ENCODE measurements at regions not wholly inside any gene's neighbourhood (a gene's known extent, or its start where the extent isn't known, plus 50 kb on each side); places are given as distances from the start of the nearest gene placed in this dataset.

DNA sequence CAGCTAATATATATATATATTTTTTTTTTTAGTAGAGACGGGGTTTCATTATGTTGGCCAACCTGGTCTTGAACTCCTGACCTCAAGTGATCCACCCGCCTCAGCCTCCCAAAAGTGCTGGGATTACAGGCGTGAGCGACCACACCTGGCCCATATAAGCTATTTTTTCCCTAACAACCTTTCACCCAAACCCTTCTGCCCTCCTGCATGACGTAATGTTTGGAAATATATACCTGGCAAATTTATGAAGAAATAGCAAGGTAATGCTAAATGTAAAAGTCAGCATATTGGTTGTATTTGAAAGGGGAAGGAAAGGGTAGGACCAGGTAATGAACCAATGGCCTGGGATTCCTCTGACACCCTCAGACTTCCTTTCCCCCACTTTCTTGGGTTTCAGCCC is 325.5 kb upstream of the ARID1B start:
- no peak overlapping the region for H3K27ac ChIP-seq (ENCODE audit: low read depth, low read length)
- no peaks in the 10 kb centered on the region for H3K9me3 ChIP-seq (ENCODE audit: control insufficient read depth, insufficient read depth, low read depth, low read length)
- no peak overlapping the region for H3K9ac ChIP-seq (ENCODE audit: low read length)
- no peaks in the 10 kb centered on the region; the same call in 1 of the 2 replicates for H3K4me1 ChIP-seq (ENCODE audit: control insufficient read depth, insufficient read depth, low read length)
- no peaks in the 10 kb centered on the region for H3K36me3 ChIP-seq (ENCODE audit: control insufficient read depth, insufficient read depth, low read length)
- H3K27me3 ChIP-seq (ENCODE audit: control insufficient read depth, insufficient read depth, low read length), result no peaks in the 10 kb centered on the region
- no peak overlapping the region for H3K4me3 ChIP-seq (ENCODE audit: low read depth, low read length)

DNA sequence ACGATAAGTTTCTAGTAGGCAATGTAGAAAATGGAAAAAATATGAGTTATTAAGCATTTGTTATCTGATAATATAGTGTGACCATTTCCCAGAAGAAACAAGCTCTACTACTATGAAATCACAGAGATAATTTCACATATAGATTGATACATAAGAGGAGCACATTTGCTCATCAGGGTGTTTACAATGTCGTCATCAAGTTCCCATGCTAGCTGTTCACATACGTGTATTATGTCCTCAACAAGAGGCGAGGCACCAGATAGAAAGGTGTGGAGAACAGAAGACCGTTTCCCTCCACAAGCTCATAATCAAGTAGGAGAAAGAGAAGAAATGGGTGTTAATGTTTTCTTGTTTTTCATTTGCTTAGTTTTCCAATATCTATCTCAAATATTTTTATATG is 326.1 kb upstream of the ARID1B start:
- H3K36me3 ChIP-seq (ENCODE audit: control insufficient read depth, insufficient read depth, low read length), result no peaks in the 10 kb centered on the region
- no peak overlapping the region for H3K27ac ChIP-seq (ENCODE audit: low read depth, low read length)
- H3K9ac ChIP-seq (ENCODE audit: low read length), result no peak overlapping the region
- H3K9me3 ChIP-seq (ENCODE audit: control insufficient read depth, insufficient read depth, low read depth, low read length), result no peaks in the 10 kb centered on the region
- no peak overlapping the region for H3K4me3 ChIP-seq (ENCODE audit: low read depth, low read length)
- H3K4me1 ChIP-seq (ENCODE audit: control insufficient read depth, insufficient read depth, low read length), result no peaks in the 10 kb centered on the region; the same call in 1 of the 2 replicates
- H3K27me3 ChIP-seq (ENCODE audit: control insufficient read depth, insufficient read depth, low read length), result no peaks in the 10 kb centered on the region

DNA sequence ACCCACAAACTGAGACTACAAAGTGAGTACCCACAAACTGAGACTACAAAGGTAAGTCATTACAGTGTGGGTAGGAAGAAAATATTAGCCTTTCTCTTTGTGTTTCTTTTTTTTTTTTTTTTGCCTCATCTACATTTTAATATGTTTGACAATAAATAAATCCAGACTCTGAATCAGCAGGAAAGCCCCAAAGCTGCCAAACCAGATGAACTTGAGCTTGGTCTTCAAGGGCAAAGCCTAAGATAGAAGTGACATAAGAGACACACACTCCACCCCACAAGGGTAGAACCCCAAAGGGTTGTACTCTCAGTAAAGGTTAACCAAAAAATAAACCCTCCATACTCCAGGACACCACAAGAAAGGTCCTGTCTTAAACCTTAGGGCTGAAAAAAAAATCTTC is 326.8 kb upstream of the ARID1B start:
- Histone ChIP-seq H3K4me1 (ENCODE audit: control insufficient read depth, insufficient read depth, low read length) (no peaks in the 10 kb centered on the region; the same call in 1 of the 2 replicates), H3K27ac (ENCODE audit: low read depth, low read length) (no peak overlapping the region), H3K9ac (ENCODE audit: low read length) (no peak overlapping the region), H3K36me3 (ENCODE audit: control insufficient read depth, insufficient read depth, low read length) (no peaks in the 10 kb centered on the region), H3K9me3 (ENCODE audit: control insufficient read depth, insufficient read depth, low read depth, low read length) (no peaks in the 10 kb centered on the region), H3K27me3 (ENCODE audit: control insufficient read depth, insufficient read depth, low read length) (no peaks in the 10 kb centered on the region), H3K4me3 (ENCODE audit: low read depth, low read length) (no peak overlapping the region)

DNA sequence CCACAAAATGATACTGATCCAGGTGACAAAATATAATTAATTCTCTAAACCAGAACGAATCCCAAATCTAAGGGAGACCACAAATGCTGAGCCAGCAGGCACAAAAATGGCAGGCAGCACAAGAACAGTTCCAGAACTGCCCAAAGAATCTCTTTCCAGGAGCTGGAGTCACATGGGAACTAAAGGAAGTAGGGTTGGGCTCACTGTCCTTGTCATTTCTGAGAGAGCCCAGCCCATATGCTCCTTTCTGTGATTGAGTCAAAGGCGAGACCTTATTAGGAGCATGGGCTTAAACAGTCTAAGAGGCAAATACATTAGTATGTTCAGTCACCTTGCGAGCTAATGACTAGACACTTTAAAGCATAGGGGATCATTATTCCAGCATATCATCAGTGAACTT is 327.6 kb upstream of the ARID1B start:
- H3K36me3 ChIP-seq (ENCODE audit: control insufficient read depth, insufficient read depth, low read length), result no peaks in the 10 kb centered on the region
- H3K27me3 ChIP-seq (ENCODE audit: control insufficient read depth, insufficient read depth, low read length), result no peaks in the 10 kb centered on the region
- no peaks in the 10 kb centered on the region; the same call in 1 of the 2 replicates for H3K4me1 ChIP-seq (ENCODE audit: control insufficient read depth, insufficient read depth, low read length)
- no peak overlapping the region for H3K9ac ChIP-seq (ENCODE audit: low read length)
- H3K9me3 ChIP-seq (ENCODE audit: control insufficient read depth, insufficient read depth, low read depth, low read length), result no peaks in the 10 kb centered on the region
- H3K27ac ChIP-seq (ENCODE audit: low read depth, low read length), result no peak overlapping the region
- H3K4me3 ChIP-seq (ENCODE audit: low read depth, low read length), result no peak overlapping the region

DNA sequence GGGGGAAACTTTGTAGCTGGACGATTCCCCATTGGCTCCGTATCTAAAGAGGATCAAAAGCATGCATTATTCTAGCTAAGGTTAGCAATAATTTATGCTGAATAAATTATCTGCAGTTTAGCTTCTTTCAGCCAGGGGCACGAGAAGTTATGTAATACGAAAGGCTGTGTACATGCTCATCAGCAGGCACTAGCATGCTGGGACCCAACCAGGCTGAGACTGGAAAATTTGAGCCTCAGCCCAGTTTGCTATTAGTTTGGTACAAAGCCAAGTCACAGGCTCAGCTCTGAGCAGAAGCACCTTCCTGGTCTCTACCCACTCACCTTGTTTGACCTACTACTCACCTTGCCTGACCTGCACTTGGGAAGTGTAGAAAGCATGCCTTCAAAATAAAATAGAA is 328.1 kb upstream of the ARID1B start:
- Histone ChIP-seq H3K4me1 (ENCODE audit: control insufficient read depth, insufficient read depth, low read length) (no peaks in the 10 kb centered on the region; the same call in 1 of the 2 replicates), H3K4me3 (ENCODE audit: low read depth, low read length) (no peak overlapping the region), H3K36me3 (ENCODE audit: control insufficient read depth, insufficient read depth, low read length) (no peaks in the 10 kb centered on the region), H3K9me3 (ENCODE audit: control insufficient read depth, insufficient read depth, low read depth, low read length) (no peaks in the 10 kb centered on the region), H3K27me3 (ENCODE audit: control insufficient read depth, insufficient read depth, low read length) (no peaks in the 10 kb centered on the region), H3K9ac (ENCODE audit: low read length) (no peak overlapping the region), H3K27ac (ENCODE audit: low read depth, low read length) (no peak overlapping the region)

DNA sequence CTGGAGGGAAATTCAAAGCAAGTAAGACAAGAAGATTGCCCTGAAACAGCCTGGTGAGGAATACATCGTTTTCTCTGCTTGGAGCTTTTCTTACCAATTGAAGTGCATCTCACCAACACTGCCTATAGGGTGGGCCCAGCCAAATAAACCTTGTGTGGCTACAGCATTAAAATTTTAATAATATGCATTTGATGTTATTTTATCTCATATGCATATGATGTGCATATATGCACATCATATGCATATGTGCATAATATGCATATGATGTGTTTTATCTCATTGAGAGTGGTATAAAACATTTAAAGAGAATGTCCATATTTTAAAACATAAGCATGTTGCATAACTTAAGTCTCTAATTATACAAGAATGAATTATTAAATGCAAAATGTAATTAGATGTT is 328.6 kb upstream of the ARID1B start:
- H3K9ac ChIP-seq (ENCODE audit: low read length), result no peak overlapping the region
- H3K9me3 ChIP-seq (ENCODE audit: control insufficient read depth, insufficient read depth, low read depth, low read length), result no peaks in the 10 kb centered on the region
- no peaks in the 10 kb centered on the region for H3K27me3 ChIP-seq (ENCODE audit: control insufficient read depth, insufficient read depth, low read length)
- no peak overlapping the region for H3K4me3 ChIP-seq (ENCODE audit: low read depth, low read length)
- no peak overlapping the region for H3K27ac ChIP-seq (ENCODE audit: low read depth, low read length)
- H3K36me3 ChIP-seq (ENCODE audit: control insufficient read depth, insufficient read depth, low read length), result no peaks in the 10 kb centered on the region
- H3K4me1 ChIP-seq (ENCODE audit: control insufficient read depth, insufficient read depth, low read length), result no peaks in the 10 kb centered on the region; the same call in 1 of the 2 replicates

DNA sequence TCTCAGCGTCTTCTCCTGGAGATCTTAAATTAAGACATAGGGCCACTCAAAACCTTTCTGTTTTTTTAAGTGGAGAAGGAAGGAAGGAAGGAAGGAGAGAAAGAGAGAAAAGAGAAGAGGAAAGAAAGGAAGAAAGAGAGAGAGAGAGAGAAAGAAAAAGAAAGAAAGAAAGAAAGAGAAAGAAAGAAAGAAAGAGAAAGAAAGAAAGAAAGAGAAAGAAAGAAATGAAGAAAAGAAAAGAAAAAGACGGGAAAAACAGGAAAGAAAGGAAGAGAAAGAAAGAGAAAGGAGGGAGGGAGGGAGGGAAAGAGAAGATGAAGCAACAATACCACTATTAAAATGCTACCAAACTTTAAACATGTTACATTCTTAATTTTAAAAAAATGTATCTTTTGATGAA is 336.5 kb upstream of the ARID1B start:
- Histone ChIP-seq H3K9me3 (ENCODE audit: control insufficient read depth, insufficient read depth, low read depth, low read length) (peaks cover 2% of the 10 kb centered on the region; the same call in 1 of the 2 replicates), H3K4me1 (ENCODE audit: control insufficient read depth, insufficient read depth, low read length) (no peaks in the 10 kb centered on the region), H3K27ac (ENCODE audit: low read depth, low read length) (no peak overlapping the region), H3K27me3 (ENCODE audit: control insufficient read depth, insufficient read depth, low read length) (no peaks in the 10 kb centered on the region), H3K9ac (ENCODE audit: low read length) (no peak overlapping the region), H3K4me3 (ENCODE audit: low read depth, low read length) (no peak overlapping the region), H3K36me3 (ENCODE audit: control insufficient read depth, insufficient read depth, low read length) (no peaks in the 10 kb centered on the region)

DNA sequence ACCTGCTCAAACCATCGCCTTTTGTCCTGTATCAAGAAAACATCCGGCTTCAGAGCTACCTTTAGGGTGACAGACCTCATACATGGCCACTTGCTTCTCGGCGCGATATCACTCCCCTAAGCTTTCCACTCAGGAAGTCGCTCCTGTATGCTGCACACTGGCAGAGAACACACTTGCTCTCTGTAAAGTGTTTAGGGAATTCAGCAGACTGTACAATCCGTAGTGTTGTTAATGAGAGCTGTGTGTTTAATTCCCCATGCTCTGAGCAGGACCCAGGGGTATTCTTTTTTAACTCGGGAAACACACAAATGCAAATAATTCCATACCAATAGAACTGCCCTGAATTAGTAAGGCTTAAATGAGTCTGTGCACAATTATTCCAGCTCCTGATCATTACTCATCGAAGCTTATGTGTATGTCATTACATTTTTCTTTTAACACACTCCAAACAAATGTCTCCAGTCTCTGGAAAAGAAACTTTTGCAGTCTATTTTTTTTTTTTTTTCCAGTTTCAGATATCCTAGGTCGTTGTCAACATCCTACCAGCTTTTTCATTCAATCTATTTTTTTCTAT is 338.7 kb upstream of the ARID1B start:
- Histone ChIP-seq H3K27ac (ENCODE audit: low read depth, low read length) (no peak overlapping the region), H3K27me3 (ENCODE audit: control insufficient read depth, insufficient read depth, low read length) (no peaks in the 10 kb centered on the region), H3K36me3 (ENCODE audit: control insufficient read depth, insufficient read depth, low read length) (no peaks in the 10 kb centered on the region), H3K4me1 (ENCODE audit: control insufficient read depth, insufficient read depth, low read length) (no peaks in the 10 kb centered on the region), H3K9ac (ENCODE audit: low read length) (no peak overlapping the region), H3K9me3 (ENCODE audit: control insufficient read depth, insufficient read depth, low read depth, low read length) (peaks cover 2% of the 10 kb centered on the region; the same call in 1 of the 2 replicates), H3K4me3 (ENCODE audit: low read depth, low read length) (no peak overlapping the region)

DNA sequence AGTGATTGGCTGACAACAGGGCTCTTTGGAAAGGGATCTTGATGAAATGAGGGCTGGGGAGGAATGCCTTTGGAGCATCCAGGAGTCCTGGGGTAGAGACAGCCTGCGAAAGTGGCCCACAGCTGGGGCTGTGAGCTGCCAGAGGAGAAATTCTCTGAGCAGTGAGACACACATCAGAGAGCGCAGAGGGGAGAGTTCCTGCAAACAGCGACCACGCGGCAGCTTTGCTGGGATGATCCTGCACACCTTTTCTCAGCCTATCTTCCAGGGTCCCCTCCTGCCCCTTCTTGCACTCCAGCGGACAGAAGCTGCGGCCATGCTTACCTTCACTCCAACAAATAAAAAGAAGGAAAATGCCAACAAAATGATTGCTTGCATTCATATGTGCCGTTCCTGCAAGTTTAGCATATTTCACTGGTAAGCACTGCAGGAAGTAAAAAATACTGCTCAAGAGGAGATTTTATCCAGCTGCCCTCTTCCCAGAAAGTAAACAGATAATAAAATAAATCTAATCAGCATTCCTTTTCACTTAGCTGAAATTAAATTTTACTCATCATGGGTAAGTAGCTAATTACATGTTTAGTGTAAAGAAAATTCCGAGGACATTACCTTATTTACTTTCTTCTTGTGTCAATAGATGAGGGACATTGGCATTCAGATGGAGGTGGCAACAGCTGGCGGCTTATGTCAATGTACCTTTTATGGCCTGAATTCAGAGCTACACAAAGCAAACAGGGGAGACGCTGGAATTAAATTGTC is 339.9 kb upstream of the ARID1B start:
- Histone ChIP-seq H3K27me3 (ENCODE audit: control insufficient read depth, insufficient read depth, low read length) (no peaks in the 10 kb centered on the region), H3K9ac (ENCODE audit: low read length) (no peak overlapping the region), H3K9me3 (ENCODE audit: control insufficient read depth, insufficient read depth, low read depth, low read length) (peaks cover 2% of the 10 kb centered on the region; the same call in 1 of the 2 replicates), H3K4me1 (ENCODE audit: control insufficient read depth, insufficient read depth, low read length) (no peaks in the 10 kb centered on the region), H3K36me3 (ENCODE audit: control insufficient read depth, insufficient read depth, low read length) (no peaks in the 10 kb centered on the region), H3K4me3 (ENCODE audit: low read depth, low read length) (no peak overlapping the region), H3K27ac (ENCODE audit: low read depth, low read length) (no peak overlapping the region)

DNA sequence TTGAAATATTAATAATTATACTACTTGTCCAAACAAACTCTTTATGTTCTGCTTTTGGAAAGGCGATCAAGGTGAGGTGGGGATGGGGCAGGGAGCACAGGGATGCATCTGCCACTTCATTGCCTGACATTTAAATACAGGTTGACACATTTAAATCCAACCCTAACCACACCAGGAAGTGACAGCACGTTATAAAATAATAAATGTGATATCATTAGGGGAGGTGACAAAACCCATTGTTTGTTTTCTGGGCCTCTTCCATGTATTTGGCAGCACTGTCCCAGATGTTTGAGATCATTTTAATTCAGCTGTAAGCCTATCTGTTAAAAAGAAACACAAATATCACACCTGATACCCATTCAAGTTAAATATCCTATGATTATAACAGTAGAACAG is 342.4 kb upstream of the ARID1B start:
- H3K4me1 ChIP-seq (ENCODE audit: control insufficient read depth, insufficient read depth, low read length), result no peaks in the 10 kb centered on the region
- H3K9ac ChIP-seq (ENCODE audit: low read length), result no peak overlapping the region
- H3K36me3 ChIP-seq (ENCODE audit: control insufficient read depth, insufficient read depth, low read length), result no peaks in the 10 kb centered on the region
- H3K27ac ChIP-seq (ENCODE audit: low read depth, low read length), result no peak overlapping the region
- no peaks in the 10 kb centered on the region for H3K9me3 ChIP-seq (ENCODE audit: control insufficient read depth, insufficient read depth, low read depth, low read length)
- no peaks in the 10 kb centered on the region for H3K27me3 ChIP-seq (ENCODE audit: control insufficient read depth, insufficient read depth, low read length)
- H3K4me3 ChIP-seq (ENCODE audit: low read depth, low read length), result no peak overlapping the region

DNA sequence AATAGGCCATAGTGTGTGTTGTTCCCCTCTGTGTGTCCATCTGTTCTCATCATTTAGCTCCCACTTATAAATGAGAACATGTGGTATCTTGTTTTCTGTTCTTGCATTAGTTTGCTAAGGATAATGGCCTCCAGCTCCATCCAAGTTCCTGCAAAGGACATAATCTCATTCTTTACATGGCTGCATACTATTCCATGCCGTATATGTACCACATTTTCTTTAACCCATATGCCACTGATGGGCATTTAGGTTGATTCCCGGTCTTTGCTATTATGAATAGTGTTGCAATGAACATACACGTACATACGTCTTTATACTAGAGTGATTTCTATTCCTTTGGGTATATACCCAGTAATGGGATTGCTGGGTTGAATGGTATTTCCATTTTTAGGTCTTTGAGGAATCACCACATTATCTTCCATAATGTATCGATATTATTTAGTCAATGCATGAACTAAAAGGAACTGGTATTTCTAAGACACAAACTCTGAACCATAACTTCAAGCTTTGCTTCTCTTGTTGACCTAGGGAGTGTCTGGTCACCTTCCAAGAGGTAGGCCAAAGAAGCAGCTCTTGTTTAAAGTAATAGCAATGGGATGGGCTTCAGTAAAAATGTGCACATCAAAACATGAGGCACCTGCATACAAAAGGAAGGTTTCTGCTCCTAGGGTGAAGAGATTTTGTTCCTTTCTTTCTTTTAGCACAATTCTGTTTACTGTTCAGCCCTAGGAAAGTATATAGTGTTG is 343.0 kb upstream of the ARID1B start:
- Histone ChIP-seq H3K9ac (ENCODE audit: low read length) (no peak overlapping the region), H3K9me3 (ENCODE audit: control insufficient read depth, insufficient read depth, low read depth, low read length) (no peaks in the 10 kb centered on the region), H3K36me3 (ENCODE audit: control insufficient read depth, insufficient read depth, low read length) (no peaks in the 10 kb centered on the region), H3K4me1 (ENCODE audit: control insufficient read depth, insufficient read depth, low read length) (no peaks in the 10 kb centered on the region), H3K4me3 (ENCODE audit: low read depth, low read length) (no peak overlapping the region), H3K27me3 (ENCODE audit: control insufficient read depth, insufficient read depth, low read length) (no peaks in the 10 kb centered on the region), H3K27ac (ENCODE audit: low read depth, low read length) (no peak overlapping the region)
